Brain pericyte (primary cell): ENCODE measurements at regions not wholly inside any gene's neighbourhood (a gene's known extent, or its start where the extent isn't known, plus 50 kb on each side); places are given as distances from the start of the nearest gene placed in this dataset.
"Not testable (repeated sequence)": the region's sequence is repeated elsewhere in the genome, so short reads cannot be mapped to it uniquely, and the experiment has no call there.

Source experiments
- DNase-seq: peaks from one replicate; pipeline ENCODE4 v3.0.0-alpha.2; 2012; ENCODE audit warnings: low read depth, low spot score

DNA sequence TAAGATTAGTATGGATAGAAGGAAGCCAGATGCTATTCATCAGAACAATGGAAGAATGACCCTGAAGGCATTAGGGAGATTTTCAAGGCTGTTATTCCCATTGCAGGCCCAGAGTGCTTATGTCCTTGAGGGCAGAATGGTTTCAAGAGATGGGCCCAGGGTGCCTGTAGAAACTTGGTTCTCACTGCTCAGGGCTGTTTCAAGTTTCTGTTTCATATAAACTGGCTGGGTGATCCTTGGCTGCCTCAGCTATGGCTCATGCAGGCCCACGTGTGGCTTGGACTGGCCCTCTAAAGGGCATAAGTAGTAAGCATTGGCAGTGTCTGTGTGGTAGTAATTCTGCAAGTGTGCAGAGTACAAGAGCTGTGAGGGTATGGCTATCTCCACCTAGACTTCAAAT, 540.9 kb upstream of the MAN1A1 start:
- DNase-seq: no peak

DNA sequence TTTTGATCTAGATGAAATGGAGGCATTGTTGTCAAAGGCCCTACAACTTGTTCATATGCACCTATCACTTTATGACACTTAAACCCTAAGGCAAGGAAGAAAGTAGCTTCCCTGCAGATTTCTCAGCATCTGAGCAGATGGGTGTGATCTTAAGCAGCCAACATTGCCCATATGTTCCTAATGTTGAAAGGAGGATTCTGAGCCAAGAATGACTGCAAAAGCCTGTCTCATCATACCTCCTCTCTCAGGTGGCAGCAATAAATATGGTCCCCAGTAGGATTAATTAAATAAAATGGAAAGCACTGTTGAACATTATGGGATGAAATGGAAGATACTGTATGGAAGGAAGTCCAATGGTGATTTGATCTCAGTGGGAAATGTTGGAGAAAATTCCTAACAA, 538.1 kb upstream of the MAN1A1 start:
- DNase-seq: no peak

DNA sequence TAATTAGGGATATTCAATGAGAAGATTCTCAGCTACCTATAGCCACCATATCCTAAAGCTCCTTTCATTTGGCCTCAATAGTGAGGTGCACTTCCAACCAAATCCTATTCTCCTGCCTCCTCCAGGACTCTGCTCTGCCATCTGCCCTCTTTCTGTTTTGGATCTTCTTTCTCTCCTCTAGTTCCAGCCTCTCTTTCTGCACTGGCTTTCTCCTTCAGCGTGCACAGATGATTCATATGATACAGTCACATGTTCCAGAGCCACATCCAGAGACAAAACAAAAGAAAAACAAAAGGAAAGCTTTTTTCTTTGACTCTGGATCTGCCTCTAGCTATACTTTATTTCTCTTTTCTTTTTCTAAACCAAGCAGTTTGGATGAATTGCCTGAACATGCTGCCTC, 531.9 kb upstream of the MAN1A1 start:
- DNase-seq: no peak

DNA sequence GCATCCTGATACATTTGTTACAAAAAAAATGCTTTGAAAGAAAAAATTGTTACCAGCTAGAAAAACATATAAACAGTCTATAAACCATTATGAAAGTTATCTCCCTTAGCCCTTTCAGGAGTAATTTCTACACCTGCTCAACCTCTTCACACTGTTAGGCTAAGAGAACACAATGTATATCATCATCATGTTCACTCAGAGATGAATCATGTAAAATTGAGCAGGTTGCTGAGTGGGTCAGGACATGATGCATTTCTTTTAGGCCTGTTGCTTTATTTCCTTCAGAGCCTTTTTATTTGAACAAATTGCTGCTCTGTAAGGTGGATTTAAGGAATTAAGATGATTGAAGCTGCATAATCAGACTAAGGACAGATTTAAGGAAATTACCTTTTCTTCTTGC, 531.3 kb upstream of the MAN1A1 start:
- DNase-seq: no peak

DNA sequence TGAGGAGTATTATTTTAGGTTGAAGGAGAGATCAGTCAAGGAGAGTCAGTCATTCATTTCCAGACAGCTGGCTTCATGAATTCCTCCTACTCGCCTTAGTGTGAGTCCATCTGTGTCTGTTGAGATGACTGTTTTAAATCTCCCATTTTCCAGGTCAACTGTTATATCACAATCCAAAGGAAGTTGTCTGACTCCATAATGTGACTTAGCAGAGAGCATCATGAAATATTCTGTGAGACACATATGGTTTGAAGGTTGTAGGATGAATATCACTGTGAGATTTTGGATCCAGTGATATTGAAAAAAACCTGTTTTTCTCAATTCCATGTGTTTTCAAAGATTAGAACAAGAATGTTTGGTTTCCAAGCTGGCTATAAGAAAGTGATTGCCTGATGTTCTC, 530.2 kb upstream of the MAN1A1 start:
- no peak for DNase-seq

DNA sequence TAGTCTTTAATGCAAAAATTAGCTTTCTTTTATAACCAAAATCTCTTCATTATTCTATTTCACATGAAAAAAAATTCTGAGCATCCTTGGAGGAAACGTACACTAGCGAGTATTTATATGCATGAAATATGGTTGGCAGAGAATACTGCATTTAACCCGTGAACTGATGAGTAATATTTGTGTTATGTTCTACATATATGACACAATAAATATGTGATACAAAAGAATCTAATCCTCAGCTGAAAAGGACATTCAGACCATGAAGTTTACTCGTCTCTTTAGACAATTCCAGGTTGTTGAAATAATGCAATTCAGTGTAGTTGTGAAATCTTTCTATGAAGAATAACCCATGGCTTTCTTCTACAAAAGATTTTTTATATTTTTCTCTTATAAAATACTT, 524.8 kb upstream of the MAN1A1 start:
- no peak for DNase-seq

DNA sequence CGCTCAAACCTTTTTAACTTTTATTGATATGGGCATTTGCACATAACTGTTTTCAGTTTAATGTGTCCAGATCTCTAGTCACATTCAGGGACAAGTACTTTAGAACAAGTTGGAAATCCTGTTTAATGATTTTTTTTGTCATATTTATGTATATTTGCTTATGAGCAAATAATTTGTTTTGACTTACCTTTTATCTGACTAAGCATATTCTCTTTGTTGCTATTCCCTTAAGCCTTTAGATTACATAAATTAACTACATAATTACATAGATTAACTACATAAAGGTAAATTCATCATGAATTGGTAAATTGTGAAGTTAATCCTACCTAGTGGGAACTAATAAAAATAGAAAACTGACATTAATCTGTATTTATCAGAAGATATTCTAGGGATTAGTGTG, 523.5 kb upstream of the MAN1A1 start:
- no peak for DNase-seq

DNA sequence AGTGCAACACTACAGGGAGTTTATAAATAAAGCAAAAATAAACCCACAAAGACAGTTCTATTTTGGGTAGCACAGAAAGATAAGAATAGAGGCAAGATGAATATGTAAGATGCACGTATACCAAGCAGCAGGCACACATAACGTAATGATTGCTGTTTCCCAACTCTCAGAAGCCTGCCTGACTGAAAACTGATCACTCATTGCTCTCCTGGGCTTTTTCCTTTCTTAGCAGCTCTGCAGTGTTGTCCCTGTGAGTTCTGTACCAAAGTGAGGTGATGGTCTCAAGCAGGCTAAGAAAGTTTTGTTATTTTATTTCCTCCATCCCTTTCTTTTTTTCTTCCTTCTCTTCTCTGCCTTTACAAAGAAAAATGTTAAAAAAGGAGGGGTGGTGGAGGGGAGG, 522.0 kb upstream of the MAN1A1 start:
- DNase-seq: no peak

DNA sequence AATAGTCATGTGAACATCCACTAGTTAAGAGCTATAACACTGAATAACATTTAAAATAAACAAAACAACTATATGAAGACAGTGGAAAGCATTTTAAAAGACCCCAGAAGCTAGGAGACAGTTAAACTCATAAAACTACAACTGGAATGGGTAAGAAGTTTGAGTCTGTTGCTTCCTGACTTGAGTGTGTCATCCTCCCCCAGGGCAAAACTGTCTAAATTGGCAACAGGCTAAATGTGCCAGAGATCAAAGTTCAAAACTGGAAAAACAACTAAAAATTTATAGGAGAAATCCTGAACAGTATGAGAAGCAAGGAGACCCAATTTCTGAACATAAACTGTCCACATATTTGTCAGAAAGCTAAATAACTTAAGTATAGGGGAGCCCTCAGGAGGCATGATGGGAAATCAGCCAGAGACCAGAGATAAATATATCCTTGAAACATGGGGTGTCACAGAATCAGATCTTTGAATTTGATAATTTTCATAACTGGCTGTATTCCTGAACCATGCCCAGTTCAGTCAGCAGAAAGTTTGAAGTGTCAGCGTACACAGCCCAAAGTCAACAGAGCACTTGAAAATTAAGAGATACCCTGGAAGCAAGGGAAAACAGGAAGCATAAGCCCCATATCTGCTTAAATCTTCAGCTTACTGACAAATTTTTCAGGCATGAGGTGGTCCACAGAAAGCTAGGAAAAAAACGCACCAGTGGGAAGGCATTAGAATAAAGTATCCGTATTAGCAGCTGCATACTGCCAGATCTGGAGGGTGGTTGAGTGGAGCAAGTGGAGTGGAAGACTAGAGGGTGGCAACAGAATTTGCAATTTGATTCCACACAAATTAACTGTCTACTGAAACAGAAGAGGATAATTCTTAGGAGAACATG, 516.1 kb upstream of the MAN1A1 start:
- DNase-seq: no peak

DNA sequence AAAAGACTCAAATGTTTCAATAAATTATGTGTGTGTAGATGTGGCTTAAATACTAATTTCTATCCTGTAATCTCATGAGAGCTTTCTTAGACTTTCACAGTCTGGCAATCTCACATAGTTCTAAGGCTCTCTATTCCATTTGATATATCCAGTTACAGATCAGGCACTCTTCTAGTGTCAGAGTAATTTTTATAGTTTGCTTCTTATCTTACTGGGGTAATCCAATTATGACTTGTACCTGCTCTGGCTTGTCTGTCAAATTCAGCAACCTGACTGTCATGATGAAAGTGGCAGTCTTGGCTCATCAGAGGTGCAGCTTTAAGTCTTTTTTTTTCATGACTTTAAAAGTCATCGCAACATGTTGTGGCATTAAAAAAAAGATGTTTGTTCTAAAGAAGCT, 513.2 kb upstream of the MAN1A1 start:
- DNase-seq: no peak

DNA sequence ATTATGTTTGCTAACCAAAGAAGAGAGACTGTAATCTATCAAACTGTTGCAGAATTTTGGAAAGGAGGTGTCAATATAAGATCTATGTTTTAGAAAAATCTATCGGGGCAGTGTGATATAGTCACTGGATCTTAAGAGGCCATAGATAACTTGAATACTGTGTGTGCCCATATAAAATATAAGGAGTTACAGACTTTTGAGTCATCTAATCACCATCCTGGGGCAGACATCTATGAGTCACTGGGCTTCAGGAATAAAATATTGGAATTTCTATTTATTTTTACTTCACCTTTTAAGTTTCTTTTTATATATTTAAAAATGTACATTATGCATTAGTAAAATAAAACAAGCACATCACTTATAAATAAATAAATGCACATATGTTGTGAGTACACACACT, 509.3 kb upstream of the MAN1A1 start:
- no peak for DNase-seq

DNA sequence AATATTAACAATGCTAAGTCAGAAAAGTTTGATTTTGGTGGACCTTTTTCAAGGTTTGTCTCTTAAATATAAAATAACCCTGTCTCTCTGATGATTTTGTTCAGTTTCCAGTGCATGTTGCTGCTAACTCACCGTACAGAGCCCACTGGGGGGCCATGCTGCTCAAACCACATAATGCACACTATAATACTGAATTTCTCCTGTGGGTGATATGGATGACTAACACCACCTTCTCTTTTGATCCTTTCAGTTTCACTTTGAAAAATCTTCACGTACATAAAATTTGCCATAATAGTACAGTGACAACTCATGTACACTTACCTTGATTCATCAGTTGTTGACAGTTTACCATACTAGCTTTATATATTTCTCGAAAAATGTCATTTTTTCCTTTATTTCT, 506.6 kb upstream of the MAN1A1 start:
- DNase-seq: no peak

DNA sequence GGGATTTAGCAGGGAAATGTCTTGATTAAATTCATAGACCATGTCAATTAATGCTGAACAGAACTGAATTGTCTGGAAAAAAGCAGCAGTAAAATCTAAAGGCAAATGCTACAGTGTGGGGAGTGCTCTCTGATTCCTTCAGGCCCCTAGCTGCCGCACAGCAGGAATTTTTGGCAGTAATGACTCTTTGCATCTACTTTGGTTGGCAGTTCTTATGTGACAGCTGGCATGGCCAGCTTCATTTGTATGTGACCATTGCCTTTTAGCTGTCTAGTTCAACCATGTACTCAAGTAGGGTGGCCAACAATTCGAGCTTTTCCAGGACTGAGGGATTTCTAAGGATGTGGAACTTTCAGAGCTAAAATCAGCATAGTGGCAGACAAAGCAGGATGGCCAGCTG, 499.1 kb upstream of the MAN1A1 start:
- DNase-seq: no peak

DNA sequence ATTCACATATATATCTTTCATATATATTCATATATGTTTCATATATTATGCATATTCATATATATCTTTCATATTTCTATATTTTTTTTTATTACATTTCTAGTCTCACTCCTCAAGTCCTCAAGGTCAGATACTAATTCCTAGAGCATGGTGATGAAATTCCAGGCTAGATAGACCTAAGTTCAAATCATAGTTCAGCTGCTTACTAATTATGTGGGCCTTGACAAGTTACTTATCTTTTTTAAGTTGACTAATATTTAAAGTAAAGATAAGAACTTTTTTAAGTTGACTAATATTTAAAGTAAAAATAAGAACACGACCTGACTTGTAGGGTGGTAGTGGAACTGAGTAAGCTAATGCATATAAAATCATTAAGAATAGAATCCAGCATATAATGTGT, 495.6 kb upstream of the MAN1A1 start:
- no peak for DNase-seq

DNA sequence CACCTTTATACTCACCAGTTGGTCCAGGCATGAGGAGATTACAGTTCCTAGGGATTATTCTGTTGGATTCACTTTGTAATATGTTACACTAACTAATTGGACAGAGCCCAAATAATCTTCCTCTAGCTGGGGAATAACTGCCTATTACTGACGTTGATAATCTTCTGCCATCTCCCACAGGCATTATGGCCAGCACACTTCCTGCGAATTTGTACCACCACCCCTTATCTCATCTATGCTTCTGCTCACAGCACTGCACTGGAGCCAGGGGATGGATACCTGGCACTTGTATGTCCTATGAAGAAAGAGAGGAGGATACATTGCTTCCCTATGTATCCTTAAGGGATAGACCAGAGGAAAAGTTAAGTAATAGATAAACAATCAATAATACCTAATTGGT, 494.8 kb upstream of the MAN1A1 start:
- no peak for DNase-seq

DNA sequence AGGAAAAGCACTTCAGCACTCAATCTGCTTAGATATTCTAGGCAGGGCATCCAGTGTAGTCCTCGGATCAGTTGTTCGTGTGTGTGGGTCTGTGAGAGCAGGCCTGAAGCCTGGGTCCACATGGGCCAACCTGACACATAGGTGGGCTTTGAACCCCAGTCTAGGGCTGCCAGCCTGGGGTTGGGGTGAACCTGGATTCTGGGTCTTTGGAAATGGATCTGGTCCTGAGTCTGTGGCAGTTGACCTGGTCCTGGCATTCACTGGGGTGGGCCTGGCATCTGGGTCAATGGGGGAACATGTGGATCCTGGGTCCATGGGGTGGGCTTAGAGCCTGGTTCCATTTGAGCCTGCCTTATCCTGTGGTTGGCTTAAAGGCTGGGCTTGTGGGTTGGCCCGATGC, 492.6 kb upstream of the MAN1A1 start:
- DNase-seq: no peak

DNA sequence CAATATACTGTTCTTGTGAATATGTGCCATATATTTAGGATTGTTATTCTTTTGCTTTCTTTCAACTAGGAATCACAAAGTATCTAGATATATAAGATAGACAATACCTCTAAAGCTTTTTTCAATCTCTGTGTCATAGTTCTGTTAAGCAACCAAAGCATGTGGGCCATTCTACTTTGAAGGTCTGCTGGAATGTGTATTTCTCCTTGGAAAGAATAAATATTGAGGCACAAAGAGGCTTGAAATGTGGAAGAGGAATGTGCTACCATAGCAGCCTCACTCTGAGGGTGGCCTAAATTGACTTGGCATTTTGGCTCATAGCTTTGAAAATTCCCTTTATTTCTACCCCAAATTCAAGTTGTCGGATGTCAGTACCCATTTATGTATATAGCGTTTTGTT, 488.5 kb upstream of the MAN1A1 start:
- DNase-seq: no peak

DNA sequence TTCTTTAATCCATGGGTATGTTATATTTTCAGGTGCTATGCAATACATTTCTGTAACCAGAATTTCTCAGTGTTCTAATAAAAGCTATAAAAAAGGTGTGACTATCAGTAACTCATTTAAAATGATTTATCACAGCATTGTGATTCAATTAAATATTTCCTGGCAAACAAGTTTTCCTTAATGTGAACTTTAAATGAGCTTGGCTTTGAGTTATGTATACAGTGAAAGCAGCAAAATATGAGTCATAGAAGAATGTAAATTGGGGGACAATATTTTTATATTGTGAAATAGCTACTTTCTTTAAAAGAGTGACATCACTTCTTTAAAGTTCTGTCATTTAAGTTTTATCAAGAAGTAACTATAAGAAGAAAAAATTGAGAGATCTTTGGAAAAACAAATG, 484.9 kb upstream of the MAN1A1 start:
- no peak for DNase-seq

DNA sequence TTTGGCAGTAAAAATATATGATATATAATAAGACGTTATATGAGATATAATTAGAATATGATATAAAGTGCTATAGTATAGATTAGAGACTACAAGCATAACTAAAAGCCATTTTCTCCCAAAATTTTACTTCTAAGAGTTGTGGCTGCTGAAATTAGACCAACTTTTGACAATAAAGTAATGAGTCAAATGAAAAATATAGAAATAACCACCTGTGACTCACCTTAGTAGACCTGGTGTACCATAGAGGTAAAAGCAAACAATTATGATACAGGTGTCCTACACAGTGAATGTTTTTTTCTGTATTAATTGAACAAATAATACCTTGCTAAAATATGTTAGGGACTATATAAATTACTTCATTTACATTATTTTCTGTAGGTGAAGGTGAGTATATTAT, 482.9 kb upstream of the MAN1A1 start:
- DNase-seq: no peak

DNA sequence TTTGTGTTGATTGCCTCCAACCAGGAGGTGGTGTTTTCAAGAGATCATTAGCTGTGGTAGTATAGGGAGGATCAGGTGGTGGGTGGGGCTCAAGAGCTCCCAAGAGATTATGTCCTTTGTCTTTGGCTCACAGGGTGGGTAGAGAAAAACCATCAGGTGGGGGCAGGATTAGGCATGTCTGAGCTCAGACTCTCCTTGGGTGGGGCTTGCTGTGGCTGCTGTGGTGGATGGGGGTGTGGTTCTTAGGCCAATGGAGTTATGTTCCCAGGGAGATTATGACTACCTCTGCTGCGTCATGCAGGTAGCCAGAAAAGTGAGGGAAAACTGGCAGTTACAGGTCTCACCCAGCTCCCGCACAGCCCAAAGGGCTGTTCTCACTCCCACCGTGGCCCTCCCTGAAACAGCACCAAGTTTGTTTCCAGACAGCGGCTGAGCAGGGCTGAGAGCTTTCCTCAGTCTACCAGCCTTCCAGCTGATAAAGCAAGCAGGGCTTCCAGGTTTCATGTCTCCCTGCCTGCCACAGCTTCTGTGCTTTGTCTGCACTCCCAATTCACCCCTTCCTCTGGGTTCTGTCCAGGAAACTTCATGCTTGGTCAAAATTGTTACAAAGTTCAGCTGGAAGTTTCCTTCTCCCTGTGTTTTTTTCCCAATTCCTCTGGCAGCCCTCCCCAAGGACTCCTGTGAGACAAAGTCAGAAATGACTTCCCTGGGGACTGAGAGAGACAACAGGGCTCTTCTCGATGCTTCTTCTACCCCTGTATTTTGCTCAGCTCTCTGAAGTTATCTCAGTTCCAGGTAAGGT, 481.1 kb upstream of the MAN1A1 start:
- DNase-seq: no peak

DNA sequence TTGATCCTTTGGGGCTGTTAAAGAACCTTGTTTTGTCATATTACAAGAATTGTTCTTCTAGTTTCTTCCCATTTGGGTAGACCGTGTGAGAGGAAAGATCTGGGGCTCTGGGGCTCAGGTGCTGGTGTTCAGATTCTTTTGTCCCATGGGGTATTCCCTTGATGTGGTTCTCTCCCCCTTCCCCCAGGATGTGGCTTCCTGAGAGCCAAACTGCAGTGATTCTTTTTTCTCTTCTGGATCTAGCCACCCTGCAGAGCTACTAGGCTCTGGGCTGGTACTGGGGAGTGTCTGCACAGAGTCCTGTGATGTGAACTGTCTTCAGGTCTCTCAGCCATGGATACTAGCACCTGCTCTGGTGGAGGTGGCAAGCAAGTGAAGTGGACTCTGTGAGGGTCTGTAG, 480.5 kb upstream of the MAN1A1 start:
- no peak for DNase-seq

DNA sequence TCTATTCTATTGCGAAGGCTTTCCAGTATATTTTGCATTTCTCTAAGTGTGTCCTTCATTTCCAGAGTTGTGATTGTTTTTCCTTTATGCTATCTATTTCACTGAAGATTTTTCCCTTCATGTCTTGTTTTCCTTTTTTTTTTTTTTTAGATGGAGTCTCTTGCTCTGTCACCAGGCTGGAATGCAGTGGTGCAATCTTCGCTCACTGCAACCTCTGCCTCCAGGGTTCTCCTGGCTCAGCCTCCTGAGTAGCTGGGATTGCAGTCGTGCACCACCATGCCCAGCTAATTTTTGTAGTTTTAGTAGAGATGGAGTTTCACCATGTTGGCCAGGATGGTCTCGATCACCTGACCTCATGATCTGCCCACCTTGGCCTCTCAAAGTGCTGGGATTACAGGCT, 479.9 kb upstream of the MAN1A1 start:
- DNase-seq: not testable (repeated sequence)

DNA sequence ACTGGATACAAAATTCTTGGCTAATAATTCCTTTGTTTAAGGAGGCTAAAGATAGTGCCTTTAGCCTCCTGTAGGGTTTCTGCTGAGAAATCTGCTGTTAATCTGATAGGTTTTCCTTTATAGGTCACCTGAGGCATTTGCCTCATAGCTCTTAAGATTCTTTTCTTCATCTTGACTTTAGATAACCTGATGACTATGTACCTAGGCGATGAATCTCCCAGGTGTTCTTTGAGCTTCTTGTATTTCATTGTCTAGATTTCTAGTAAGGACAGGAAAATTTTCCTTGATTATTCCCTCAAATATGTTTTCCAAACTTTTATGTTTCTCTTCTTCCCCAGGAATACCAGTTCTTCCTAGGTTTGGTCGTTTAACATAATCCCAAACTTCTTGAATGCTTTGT, 479.4 kb upstream of the MAN1A1 start:
- DNase-seq: no peak
